Endometrial microvascular endothelial cells (primary cell): ENCODE measurements at regions not wholly inside any gene's neighbourhood (a gene's known extent, or its start where the extent isn't known, plus 50 kb on each side); places are given as distances from the start of the nearest gene placed in this dataset.

Experiments
- in situ Hi-C: cut with HindIII; loops from 2 replicates; pipeline ENCODE4 v1.10.0; 2017; ENCODE audit warnings: low sequenced_read_pairs, low pct_unique_long_range_greater_than_20kb; ENCODE audit errors: inconsistent ontology term

GRCh38 chr10:4012848-4013247, 227.8 kb upstream of the KLF6 start:
- in situ Hi-C loops: no loop called here

DNA sequence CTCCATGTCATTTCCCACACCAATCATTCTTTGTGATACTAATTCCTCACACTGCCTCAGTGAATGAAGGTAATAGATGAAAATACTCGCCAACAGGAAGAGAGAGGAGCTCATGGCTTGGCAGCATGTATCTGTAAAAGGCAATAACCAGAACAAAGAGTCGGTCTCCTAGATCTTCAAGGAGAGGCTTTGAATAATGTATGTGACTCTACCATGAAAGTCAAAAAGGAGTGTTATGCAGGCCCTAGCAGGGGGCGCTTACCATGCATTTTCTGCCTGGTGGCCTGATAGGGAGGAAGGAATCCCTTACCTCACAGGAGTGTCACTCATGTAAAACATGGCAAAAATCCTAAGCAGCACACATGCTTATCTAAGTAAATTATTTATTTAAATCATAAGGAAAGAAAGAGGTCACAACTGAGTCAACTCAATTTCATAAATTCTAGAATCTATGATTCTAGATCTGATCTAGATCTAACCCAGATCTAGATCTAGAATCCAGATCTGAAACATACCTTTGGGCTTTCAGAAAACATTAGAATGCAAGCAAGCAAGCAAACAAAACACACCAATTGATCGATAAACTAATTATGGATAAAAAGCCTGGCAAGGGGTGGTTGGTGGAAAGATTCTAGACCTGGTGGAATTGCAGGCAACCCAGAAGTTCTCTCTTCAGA, 226.3 kb upstream of the KLF6 start:
- in situ Hi-C loops: no loop called here

- in situ Hi-C loops: no loop called here
Measured at GRCh38 chr10:4008676-4009382, 223.8 kb upstream of the KLF6 start.

- in situ Hi-C loops: no loop called here
Measured at GRCh38 chr10:4007771-4008170, 222.8 kb upstream of the KLF6 start.

DNA sequence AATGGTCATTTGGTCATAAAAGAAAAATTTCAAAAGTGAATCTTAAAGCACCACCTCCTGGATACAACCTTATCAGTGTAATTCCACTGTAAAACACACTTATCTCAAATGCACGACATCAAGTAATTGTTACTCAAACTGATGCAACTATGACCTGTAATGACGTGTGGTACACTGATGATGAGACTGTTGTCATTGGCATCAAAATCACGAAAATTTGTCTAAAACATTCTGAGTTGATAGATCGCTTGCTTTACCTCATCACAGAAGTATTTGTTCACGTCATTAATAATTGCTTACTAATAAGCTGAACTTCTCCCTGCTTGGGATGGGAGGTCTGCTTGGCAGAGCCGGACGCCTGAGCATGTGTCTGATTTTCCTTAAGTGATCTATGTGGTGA, 221.8 kb upstream of the KLF6 start:
- in situ Hi-C loops: no loop called here

GRCh38 chr10:4006051-4006450, 221.0 kb upstream of the KLF6 start:
- in situ Hi-C loops: no loop called here

DNA sequence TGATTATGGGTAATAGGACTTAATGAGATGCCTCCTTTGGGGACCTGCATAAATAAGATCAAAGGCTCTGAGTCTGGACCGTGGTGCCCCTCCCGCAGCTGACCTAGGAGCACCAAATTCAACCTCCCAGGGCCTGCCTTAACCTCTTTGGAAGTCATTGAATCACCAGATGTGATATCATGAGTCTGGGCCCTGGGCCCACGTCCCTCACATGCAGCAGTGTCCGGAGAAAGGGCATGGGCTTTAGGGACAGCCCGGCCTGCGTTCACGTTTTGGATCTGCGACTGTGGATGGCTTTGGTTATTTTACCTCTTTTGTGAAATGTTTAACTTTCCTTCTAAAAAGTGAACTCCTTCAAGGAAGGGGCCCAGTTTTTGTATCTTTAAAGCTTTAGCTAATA, 220.0 kb upstream of the KLF6 start:
- in situ Hi-C loops: no loop called here

- in situ Hi-C loops: no loop called here
Measured at GRCh38 chr10:4004144-4004543, 219.1 kb upstream of the KLF6 start.

- in situ Hi-C loops: no loop called here
Measured at GRCh38 chr10:4003348-4003973, 218.5 kb upstream of the KLF6 start.

GRCh38 chr10:4001811-4002210, 216.8 kb upstream of the KLF6 start:
- in situ Hi-C loops: no loop called here

- in situ Hi-C loops: no loop called here
Measured at GRCh38 chr10:3999642-4000041, 214.6 kb upstream of the KLF6 start.

DNA sequence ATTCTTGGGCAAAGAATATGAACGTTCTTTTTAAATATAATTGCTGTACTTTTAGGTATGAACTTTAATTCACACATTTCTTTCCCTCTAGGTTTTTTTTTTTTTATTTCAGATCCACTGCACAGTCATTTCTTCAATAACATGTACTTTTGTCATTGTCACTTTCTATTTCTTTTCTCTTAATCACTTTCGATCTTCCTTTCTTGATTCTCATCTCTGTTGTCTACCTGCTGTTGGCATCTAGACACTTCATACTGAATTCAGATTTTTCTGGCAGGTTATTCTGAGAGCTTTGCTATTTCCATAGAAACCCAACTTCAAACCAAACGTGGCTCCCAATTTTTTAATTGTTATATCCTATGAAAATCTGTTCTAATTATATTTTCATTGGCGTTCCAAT, 211.7 kb upstream of the KLF6 start:
- in situ Hi-C loops: no loop called here

- in situ Hi-C loops: no loop called here
Measured at GRCh38 chr10:3995302-3996210, 210.5 kb upstream of the KLF6 start.

GRCh38 chr10:3992382-3993178, 207.6 kb upstream of the KLF6 start:
- in situ Hi-C loops: no loop called here

GRCh38 chr10:3990307-3990706, 205.3 kb upstream of the KLF6 start:
- in situ Hi-C loops: no loop called here

- in situ Hi-C loops: no loop called here
Measured at GRCh38 chr10:3987143-3987974, 202.3 kb upstream of the KLF6 start.

DNA sequence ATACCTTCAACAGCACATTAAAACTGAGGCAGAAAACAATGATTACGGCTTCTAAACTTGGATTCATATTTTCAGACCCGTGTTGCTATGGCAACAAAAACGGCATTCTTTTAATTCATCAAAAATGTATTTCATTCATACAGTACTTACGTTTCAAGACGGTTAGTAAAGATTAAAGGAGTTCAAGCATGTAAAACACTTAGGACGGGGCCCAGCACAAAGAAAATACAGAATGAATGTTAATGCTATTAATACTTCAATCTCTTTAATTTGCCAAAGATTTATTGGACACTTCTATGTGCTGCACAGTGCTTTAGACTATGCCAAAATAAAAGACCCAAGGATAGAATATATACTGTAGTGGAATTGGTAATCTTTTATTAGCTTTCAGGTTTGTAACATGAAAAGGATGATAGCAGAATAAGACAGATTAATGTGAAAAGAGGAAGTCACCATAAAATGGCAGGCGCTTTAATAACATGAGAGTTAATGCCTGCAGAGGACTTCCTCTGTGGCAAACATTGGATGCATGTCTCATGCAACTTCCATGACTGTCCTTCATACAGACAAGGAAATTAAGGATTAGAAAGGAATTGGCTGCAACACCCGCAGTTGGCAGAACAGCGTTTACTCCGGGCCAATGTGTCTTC, 201.6 kb upstream of the KLF6 start:
- in situ Hi-C loops: no loop called here
